ENCODE measurements at regions not wholly inside any gene's neighbourhood (a gene's known extent, or its start where the extent isn't known, plus 50 kb on each side); places are given as distances from the start of the nearest gene placed in this dataset.
A peak's percentile ranks its signal among the peaks of the same experiment; 100 is the strongest.

GRCh38 chr16:48950184-48950583, 331.5 kb downstream of the CBLN1 start:
- no peak for DNase-seq (ENCODE audit: low read depth in 1 of 2, low spot score in 1 of 2)
- in situ Hi-C loops (cut with HindIII; ENCODE audit: low pct_unique_long_range_greater_than_20kb, low sequenced_read_pairs), result no loop called here
- TF ChIP-seq JUND (IDR thresholded peaks at IDR 0.05; ENCODE audit: low read depth), result no peak

GRCh38 chr16:48949636-48950035, 332.0 kb downstream of the CBLN1 start:
- no peak for DNase-seq (ENCODE audit: low read depth in 1 of 2, low spot score in 1 of 2)
- no peak for TF ChIP-seq JUND (IDR thresholded peaks at IDR 0.05; ENCODE audit: low read depth)
- in situ Hi-C loops (cut with HindIII; ENCODE audit: low pct_unique_long_range_greater_than_20kb, low sequenced_read_pairs), result no loop called here

DNA sequence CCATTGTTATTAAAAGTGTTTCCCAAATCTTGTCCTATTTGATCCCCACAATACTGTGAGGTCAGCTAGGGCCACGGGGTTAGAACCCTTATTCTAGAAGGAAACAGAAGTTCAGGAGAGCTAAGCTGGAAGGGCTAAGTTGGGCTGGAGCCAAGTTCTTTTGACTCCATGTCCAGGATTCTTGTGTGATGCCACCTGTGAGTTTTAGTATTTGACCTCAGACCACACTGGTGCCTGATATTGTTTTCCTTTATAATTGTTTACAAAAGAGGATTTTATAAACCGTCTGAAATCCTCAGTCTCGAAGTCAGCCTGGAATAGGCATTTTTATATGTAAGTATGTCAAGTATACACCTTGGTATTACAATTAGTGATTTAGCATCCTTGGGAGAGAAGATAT, 332.7 kb downstream of the CBLN1 start:
- TF ChIP-seq JUND (IDR thresholded peaks at IDR 0.05; ENCODE audit: low read depth), result no peak
- in situ Hi-C loops (cut with HindIII; ENCODE audit: low pct_unique_long_range_greater_than_20kb, low sequenced_read_pairs), result no loop called here
- DNase-seq (ENCODE audit: low read depth in 1 of 2, low spot score in 1 of 2), result no peak

GRCh38 chr16:48947371-48947713, 334.3 kb downstream of the CBLN1 start:
- DNase-seq (ENCODE audit: low read depth in 1 of 2, low spot score in 1 of 2), result no peak
- TF ChIP-seq JUND (IDR thresholded peaks at IDR 0.05; ENCODE audit: low read depth), result no peak
- in situ Hi-C loops (cut with HindIII; ENCODE audit: low pct_unique_long_range_greater_than_20kb, low sequenced_read_pairs), result no loop called here

GRCh38 chr16:48946686-48947370, 334.8 kb downstream of the CBLN1 start:
- in situ Hi-C loops (cut with HindIII; ENCODE audit: low pct_unique_long_range_greater_than_20kb, low sequenced_read_pairs), result no loop called here
- TF ChIP-seq JUND (IDR thresholded peaks at IDR 0.05; ENCODE audit: low read depth), result no peak

GRCh38 chr16:48942996-48943395, 333.0 kb upstream of the N4BP1 start:
- no peak for TF ChIP-seq JUND (IDR thresholded peaks at IDR 0.05; ENCODE audit: low read depth)
- no peak for DNase-seq (ENCODE audit: low read depth in 1 of 2, low spot score in 1 of 2)
- in situ Hi-C loops (cut with HindIII; ENCODE audit: low pct_unique_long_range_greater_than_20kb, low sequenced_read_pairs), result no loop called here

More at GRCh38 chr16:48946686-48947370, 334.8 kb downstream of the CBLN1 start:
- no peak for DNase-seq (ENCODE audit: low read depth in 1 of 2, low spot score in 1 of 2)

GRCh38 chr16:48936811-48937210, 326.8 kb upstream of the N4BP1 start:
- no peak for DNase-seq (ENCODE audit: low read depth in 1 of 2, low spot score in 1 of 2)
- TF ChIP-seq JUND (IDR thresholded peaks at IDR 0.05; ENCODE audit: low read depth), result no peak

DNA sequence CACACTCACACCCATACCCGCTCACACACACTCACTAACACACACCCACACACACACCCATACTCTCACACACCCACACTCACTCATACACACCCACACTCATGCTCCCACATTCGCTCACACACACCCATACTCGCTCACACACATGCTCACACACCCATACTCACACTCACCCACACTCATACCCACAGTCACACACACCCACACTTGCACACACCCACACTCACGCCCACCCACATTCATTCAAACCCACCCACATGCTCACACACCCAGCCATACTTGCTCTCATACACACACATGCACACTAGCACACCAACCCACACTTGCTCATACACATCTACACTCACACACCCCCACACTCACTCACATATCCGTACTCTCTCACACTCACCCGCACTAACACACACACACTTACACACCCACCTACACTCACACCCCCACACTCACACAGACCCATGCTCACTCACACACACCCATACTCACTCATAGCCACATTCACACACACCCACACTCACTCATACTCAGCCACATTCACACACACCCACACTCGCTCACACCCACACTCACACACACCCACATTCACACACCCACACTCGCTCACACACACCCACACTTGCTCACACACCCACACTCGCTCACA, 322.4 kb upstream of the N4BP1 start:
- no peak for DNase-seq (ENCODE audit: low read depth in 1 of 2, low spot score in 1 of 2)
- in situ Hi-C loops (cut with HindIII; ENCODE audit: low pct_unique_long_range_greater_than_20kb, low sequenced_read_pairs), result no loop called here
- TF ChIP-seq JUND (IDR thresholded peaks at IDR 0.05; ENCODE audit: low read depth), result no peak

More at GRCh38 chr16:48936811-48937210, 326.8 kb upstream of the N4BP1 start:
- in situ Hi-C loops (cut with HindIII; ENCODE audit: low pct_unique_long_range_greater_than_20kb, low sequenced_read_pairs), result no loop called here

GRCh38 chr16:48930951-48931553, 321.1 kb upstream of the N4BP1 start:
- no peak for DNase-seq (ENCODE audit: low read depth in 1 of 2, low spot score in 1 of 2)
- in situ Hi-C loops (cut with HindIII; ENCODE audit: low pct_unique_long_range_greater_than_20kb, low sequenced_read_pairs), result no loop called here
- TF ChIP-seq JUND (IDR thresholded peaks at IDR 0.05; ENCODE audit: low read depth), result no peak

DNA sequence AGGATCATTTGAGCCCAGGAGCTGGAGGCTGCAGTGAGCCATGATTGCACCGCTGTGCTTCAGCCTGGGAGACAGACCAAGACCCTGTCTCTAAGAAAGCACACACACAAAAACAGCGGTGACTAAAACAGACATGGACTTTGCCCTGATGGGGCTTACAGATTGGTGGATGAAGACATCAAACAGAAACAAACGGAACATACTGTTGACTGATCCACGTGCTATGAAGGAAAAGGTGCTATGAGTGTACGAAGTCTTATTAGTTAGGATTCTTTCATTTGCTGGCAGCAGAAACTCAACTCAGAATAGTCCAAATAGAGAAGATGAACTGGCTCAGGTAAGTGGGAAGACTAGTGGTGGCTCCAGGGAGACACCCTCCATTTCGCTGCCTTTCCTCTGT, 309.8 kb upstream of the N4BP1 start:
- DNase-seq (ENCODE audit: low read depth in 1 of 2, low spot score in 1 of 2), result no peak
- no peak for TF ChIP-seq JUND (IDR thresholded peaks at IDR 0.05; ENCODE audit: low read depth)
- in situ Hi-C loops (cut with HindIII; ENCODE audit: low pct_unique_long_range_greater_than_20kb, low sequenced_read_pairs), result no loop called here

DNA sequence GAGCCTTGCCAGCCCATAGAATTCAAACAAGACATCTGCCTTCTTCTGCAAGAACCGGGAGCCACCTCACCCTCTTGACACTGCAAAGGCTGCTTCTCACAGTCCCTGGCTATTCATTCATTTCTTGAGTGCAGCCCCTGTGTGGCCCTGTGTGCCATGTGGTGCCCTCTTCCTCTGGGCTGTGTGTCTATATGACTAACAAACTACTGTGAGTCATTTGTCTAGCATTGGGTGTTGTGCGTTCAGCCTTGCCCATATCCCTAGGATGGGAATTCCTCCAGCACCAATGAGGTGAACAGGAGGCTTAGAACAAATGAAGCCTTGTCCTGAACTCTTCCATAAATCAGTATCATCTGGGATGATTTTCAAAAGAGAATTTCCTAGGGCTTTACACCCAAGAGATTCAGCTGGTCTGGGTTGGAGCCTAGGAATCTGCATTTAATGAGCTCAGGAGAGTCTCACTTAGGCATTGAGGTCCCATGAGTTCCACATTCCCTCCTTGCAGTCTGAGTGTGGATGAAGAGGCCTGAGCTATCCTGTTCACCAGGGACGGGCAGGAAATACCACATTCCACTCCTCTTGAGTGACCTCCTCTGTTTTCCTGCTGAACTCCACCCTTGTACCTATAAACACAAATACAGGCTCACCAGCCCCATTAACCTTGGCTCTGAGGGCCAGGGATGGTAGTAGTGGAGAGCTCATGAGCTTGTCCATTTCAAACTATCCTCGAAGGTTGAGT, 308.7 kb upstream of the N4BP1 start:
- peak in 1 of 2 experiments; percentile 38 for DNase-seq (ENCODE audit: low read depth in 1 of 2, low spot score in 1 of 2)
- TF ChIP-seq JUND (IDR thresholded peaks at IDR 0.05; ENCODE audit: low read depth), result no peak
- in situ Hi-C loops (cut with HindIII; ENCODE audit: low pct_unique_long_range_greater_than_20kb, low sequenced_read_pairs), result no loop called here

DNA sequence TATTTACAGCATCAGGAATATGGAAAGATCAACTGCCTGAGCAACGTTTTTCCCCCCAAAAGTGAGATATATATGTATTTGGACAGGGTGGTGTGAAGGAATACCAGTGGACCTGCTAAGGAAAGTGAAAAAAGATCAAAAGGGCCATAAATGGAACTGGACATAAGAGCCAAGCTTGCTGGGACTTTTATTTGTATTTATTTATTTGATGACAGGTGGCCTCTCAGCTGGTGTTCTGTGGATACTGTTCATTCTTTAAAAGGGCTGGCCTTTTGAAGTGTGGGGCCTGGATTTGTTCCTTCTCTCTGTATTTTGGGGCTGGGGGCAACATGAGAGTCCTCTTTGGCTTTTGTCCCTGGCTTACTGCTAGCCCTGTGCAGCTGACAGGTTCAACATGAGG, 306.6 kb upstream of the N4BP1 start:
- in situ Hi-C loops (cut with HindIII; ENCODE audit: low pct_unique_long_range_greater_than_20kb, low sequenced_read_pairs), result no loop called here

DNA sequence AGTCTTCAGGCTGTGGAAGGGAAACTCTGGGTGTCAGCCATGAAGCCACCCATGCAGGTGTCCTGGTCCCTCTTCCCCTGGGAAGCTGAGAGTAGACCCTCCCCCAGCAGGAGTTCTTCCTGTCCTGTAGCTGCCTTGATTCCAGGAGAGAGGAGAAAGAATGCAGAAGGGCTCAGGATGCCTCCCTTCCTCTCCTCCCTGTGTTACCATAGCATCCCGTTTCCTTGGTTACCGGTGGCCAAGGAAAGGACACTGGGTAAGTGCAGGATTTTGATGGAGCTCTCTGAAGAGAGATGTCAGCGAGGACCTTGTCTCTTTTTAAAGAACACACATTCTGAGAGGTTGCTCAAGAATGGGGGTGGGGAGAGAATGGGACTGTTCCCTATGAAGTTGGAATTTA, 304.1 kb upstream of the N4BP1 start:
- no peak for TF ChIP-seq JUND (IDR thresholded peaks at IDR 0.05; ENCODE audit: low read depth)
- DNase-seq (ENCODE audit: low read depth in 1 of 2, low spot score in 1 of 2), result no peak
- in situ Hi-C loops (cut with HindIII; ENCODE audit: low pct_unique_long_range_greater_than_20kb, low sequenced_read_pairs), result no loop called here

More for the DNA sequence above, 306.6 kb upstream of the N4BP1 start:
- no peak for TF ChIP-seq JUND (IDR thresholded peaks at IDR 0.05; ENCODE audit: low read depth)
- DNase-seq (ENCODE audit: low read depth in 1 of 2, low spot score in 1 of 2), result no peak

Data from T47D (cell line).